NCI-H226 (cell line): ENCODE measurements at regions not wholly inside any gene's neighbourhood (a gene's known extent, or its start where the extent isn't known, plus 50 kb on each side); places are given as distances from the start of the nearest gene placed in this dataset.
"Not testable (repeated sequence)": the region's sequence is repeated elsewhere in the genome, so short reads cannot be mapped to it uniquely, and the experiment has no call there.

Experiments used
- DNase-seq: peaks from one replicate; pipeline ENCODE4 v3.0.0-alpha.2; 2015

DNA sequence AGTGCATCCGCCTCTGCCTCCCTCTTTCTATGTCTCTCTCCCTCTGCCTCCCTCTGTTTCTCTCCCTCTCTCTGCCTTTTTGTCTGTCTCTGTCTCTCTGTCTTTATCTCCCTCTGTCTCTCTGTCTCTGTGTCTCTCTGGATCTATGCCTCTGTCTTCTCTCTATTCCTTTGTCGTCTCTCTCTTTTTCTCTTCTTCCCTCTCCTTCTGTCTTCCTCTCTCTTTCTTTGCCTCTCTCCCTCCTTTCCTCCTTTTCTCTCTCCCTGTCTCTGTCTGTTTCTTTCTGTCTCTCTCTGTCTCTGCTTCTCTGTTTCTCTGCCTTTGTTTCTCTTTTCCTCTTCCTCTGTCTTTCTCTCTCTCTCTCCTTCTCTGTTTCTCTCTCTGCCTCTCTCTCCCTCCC is 678.8 kb upstream of the NRP1 start:
- DNase-seq = no peak

DNA sequence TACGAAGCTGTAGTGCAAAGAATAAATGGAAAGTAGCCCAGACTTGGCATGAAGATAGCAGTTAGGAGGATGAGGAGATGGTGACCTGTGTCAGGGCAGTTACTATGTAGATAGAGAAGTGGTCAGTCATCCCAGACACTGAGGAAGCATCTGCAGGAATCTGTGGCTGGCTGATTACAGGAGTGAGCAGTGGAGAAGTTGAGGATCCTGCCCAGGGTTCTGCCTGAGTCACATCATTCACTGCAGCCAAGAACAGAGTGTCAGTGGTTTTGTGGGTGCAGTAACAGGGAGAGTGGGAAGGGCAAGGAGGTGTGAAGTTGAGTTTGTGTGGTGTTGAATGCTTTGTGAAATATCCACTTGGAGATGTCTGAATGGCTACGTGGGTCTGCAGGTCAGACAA is 676.4 kb upstream of the NRP1 start:
- peak; percentile 41 for DNase-seq

DNA sequence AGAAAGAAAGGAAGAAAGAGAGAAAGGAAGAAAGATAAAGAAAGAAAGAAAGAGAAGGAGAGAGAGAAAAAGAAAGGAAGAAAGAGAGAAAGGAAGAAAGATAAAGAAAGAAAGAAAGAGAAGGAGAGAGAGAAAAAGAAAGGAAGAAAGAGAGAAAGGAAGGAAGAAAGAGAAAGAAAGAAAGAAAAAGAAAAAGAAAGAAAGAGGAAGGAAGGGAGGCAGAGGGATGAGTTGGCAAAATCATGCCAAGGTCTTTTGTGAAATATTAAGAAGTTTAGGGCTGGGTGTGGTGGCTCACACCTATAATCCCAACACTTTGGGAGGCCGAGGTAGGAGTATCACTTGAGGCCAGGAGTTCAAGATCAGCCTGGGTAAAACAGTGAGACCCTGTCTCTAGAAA is 675.8 kb upstream of the NRP1 start:
- DNase-seq = not testable (repeated sequence)

DNA sequence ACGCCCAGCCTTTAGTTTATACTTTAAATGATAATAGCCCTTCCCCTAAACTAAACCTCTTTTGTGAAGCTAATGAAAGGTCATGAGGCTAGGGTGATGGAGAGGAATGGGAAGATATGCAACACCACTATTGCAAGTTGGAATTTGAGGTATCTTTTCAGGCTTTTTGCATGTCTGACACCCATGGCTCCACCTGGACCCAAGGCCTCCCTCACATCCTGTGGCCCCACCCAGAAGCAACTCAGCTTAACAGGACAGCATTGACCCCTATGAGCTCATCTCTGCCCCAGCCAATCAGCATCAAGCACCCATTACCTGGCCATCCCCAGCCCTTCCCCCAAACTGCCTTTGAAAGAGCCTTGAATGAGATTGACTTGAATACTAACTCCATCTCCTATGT is 674.2 kb upstream of the NRP1 start:
- no peak for DNase-seq

DNA sequence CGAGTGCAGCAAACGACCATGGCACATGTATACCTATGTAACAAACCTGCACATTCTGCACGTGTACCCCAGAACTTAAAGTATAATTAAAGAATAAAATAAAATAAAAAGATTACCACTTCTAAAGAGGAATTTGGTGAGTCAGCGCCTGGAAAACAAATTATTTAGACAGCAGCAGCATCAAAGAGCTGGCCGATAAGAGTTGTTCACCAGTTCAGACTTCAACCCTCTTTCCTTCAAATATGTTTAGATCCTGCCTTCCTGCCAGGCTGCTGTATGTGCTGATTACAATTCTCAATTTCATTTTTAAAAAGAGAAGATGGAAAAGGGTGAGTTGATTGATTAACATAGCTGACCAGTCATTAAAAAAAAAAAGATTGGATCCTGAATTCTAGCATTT is 672.0 kb upstream of the NRP1 start:
- DNase-seq = no peak

DNA sequence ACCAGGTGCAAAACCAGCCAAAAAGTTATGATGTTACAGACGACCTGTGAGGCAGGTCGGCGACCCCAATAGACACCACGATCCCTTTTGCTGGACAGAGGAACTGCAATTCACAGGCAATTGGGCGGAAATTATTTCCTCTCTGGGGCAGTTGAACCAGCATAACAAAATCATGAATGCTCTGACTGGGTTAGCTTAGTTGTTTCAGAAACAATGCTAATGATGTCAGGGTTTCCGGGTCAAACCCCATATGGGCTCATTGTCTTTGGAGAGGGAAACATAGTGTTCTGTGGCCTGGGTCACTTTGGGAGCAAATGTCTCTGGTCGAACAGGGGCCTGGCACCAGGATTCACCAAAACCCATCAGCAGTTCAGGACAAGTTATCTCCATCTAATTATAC is 669.1 kb upstream of the NRP1 start:
- DNase-seq = no peak

DNA sequence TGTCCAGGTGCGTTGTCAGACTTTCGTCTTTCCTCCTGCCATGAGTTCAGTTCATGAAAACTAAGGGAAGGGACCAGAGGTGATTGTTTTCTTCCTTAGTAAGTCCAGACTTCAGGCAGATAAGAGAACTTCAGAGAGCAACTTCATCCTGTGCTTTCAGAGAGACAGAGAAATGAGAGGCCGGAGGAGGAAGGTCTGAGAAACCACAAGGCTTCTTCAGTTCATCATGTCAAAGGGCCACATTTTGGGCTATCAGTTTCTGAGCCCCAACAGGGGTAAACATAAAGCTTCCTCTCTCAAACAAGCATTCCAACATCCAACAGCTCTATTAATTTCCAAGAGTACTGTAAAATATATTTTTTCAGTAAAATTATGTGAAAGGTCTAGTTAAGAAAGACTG is 668.4 kb upstream of the NRP1 start:
- no peak for DNase-seq

DNA sequence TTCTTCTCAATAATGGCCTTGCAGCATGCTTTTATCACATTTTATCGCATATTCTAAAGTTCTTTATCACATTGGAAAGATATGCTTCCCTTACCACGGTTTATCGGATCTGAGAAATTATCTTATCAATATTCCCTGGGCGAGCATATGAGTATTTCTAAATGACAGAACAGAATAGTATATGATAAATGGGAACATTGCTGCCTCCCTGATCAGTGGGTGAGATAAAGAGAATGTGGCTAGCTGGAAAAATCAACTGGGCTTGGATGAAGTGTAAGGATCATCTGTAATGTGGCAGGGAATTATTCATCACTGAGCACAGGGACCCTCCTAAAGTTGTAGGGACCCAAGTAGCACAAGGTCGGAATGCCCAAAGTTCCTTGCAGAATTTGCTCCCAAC is 667.4 kb upstream of the NRP1 start:
- DNase-seq = no peak

DNA sequence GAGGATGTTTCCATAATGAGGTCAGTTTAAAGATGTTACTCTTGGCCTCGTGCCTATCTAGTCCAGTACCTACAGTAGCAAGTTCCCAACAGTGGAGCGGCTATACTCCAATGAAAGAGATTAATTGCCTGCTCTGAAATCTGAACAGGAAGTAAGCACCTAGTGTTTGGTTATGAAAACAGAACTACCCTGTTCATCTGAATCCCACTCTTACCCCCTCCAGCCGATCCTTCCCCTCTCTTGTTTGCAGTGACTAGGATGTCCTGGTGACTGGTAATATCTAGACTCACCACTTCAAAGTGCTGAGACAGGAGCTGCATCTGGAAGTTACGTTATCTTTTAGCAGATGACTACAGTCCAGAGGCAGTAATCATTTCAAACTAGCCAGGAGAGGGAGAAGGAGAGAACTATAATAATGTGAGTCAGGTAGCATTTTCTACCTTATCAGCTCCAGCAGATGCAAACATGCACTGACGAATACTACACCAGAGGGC is 666.7 kb upstream of the NRP1 start:
- peak; percentile 80 for DNase-seq

DNA sequence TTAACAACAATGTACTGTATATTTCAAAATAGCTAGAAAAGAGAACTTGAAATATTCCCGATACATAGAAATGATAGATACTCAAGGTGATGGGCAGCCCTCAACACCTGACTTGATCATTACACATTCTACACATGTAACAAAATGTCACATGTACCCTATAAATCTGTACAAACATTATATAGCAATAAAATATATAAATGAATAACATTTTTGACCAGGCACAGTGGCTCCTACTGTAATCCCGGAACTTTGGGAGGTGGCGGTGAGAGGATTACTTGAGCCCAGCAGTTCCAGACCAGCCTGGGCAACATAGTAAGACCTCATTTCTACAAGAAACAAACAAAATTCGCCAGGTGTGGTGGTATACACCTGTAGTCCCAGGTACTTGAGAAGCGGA is 659.5 kb upstream of the NRP1 start:
- no peak for DNase-seq

DNA sequence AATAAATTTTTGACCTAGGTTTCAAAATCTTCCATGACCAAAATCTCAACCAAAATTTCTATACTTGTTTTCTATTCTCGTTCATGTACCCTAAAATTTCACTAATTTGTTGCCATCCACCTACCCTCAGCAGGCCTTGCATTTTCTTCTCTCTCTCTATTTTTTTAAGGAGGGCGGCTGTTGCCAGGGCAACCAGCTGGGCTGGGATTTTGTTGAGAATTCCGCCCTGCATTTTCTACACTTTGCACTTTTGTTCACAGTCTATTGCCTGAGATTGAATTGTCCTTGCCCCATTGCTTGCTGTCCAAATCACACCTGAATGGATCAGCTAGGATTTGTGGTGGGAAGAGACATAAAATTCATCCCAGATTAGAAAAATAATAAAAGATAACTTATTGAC is 657.5 kb upstream of the NRP1 start:
- no peak for DNase-seq

DNA sequence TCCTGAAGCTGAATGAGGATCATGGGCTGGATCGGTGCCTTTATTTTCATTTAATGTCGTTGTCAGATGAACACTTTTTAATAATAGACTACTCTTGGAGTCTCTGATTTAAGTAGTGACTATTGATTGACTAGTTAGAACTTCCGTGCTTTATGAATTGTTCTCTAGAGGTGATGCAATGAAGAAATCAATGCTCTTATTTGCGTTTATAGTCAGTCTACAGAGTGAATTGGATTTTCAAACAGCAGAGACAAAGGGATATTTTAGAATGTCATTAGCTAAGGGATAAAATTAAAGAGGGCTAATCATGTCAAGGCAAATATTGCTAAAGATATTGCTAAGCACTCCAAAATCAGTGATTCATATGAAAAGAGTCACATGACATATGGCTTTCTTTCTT is 652.0 kb upstream of the NRP1 start:
- no peak for DNase-seq

DNA sequence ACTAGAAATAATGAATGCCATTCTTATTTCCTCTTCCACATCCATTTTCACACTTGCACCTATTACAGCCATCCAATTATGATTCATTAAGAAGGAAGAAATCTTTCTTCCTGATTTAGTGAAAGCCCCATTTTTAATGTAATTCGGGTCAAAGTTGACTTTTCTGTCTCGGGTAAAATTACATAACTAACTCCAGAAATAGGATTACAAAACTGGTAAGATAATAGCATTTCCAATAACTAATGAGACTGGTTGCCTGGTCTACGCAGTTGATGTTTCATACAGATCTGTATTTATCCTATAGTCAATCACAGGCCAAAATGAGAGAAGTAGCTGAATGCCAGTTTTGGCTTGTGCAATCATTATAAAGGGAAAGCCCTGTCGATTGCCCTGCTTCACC is 651.5 kb upstream of the NRP1 start:
- DNase-seq = no peak

DNA sequence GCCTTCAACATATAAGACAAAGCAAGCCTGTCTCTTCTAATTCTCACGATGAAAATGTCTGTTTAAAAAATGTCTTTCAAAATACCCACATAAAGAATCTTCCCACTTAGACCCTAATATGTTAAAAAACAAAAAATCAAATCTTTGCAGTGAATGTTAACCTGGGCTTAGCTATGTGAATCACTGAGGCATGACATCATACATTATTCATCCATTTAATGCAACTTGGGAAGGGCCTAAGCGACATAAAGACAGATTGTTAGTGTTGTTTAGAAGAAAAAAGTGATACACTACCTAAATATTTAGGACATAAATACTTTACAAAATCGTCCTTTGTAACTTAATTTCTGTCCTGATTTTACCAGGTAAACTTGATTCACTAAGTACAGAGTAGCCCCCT is 648.5 kb upstream of the NRP1 start:
- peak; percentile 16 for DNase-seq

DNA sequence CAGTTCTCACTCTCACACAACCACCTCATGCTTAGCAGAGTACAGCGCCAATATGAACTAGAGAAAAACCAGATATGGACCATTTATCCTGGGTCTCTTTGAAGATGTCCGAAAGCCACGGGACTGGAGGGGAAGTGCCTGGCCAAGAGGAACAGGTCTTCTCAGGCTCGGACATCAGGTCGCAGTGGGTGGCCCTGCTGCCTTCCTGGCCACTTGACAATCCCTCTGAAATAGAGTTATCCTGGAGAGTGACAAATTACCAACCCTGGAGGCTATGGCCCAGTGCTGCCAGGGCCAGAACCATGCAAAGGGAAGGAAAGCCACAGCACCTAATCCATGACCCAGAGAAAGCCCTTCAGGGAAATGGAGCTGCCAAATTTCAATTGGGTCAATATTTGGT is 646.8 kb upstream of the NRP1 start:
- DNase-seq = no peak

DNA sequence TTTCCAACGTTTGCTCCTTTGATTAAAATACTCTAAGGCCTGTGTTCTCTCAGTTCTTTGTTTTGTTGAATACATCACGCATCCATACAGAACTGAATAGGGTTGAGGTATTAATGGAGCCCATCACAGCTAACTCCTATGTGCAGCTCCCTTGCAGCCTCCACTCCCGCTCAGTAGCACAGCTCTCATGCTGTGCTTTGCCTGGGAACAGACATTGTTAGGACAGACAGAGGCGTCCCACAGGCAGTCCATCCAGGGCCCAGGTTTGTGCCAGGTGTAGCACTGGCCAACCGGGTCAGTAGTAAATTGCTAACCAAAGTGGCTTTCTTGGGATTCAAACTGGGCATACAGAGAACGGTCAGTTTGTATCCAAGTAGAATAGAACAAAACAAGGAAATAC is 644.7 kb upstream of the NRP1 start:
- DNase-seq = no peak

DNA sequence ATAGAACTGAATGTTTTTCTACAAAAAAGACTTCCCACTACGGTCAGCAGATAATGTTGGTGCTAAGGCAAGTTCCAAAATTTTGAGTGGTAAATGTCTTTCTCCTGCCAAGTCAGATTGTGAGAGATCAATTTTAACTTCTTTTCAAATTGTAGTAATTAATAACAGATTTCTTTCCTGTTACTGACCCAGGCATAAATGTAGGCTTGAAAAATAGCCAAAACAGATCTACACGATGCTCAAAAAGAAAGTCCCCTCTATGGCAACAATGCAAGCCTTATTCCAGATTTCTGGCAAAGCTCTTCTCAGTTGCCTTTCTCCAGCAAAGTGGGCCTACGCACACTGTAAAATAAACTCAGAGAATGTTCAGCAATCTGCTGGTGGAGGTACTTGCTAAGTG is 641.0 kb upstream of the NRP1 start:
- no peak for DNase-seq

DNA sequence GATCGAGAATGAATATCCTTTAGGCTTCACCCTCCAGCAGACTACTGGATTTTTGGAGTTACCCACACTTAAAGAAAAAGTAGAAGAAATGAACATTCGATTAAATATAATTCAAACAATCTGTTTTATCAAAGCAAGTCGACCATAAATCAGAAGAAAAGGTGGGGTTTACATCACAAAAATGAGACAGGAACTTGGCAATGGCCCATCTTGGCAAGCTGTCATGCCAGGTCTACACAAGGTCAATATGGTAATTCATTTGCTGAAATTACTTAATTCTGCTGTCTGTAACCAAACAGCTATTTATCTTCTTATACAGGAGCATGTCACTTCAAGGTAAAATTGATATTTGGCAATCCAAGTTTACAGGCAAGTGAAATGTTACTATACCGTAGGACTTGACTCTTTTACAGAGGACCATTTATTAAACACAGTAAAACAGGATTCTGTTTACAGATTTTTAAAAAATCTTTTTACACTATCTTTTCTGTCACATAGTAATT is 640.6 kb upstream of the NRP1 start:
- DNase-seq = no peak

DNA sequence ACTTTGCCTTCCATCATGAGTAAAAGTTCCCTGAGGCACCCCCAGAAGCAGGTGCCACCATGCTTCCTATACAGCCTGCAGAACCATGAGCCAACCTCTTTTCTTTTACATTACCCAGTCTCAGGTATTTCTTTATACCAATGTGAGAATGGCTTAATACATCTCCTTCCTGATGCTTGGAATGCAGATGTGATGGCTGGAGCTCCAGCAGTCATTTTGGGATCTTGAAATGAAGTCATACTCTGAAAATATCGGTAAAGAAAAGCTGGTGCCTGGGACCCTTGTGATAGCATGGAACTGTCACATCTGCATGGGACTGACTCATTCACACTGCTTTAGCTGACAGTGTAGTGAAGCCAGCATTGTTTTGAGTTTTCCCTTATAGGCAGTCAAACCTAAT is 634.5 kb upstream of the NRP1 start:
- no peak for DNase-seq

DNA sequence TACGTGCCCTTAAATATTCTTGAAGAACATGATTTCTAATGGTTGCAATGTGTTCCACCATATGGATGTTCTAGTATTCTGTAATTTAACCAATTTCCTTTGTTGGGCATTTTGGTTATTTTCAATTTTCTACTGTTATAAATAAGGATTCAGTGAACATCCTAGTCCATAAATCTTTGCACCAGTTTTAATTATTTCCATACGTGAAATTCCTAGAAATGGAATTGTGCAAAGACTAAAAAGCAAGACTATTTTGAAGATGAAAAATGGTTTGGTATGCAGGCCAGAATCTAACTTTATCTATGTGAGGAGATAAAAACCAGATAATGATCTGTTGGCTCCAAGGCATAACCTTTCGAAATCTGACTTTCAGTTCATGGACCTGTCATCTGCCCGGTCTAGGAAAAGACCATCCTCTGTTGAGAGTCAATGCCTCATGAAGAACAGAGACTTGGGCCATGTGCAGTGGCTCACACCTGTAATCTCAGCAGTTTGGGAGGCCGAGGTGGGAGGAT is 633.2 kb upstream of the NRP1 start:
- DNase-seq = no peak

DNA sequence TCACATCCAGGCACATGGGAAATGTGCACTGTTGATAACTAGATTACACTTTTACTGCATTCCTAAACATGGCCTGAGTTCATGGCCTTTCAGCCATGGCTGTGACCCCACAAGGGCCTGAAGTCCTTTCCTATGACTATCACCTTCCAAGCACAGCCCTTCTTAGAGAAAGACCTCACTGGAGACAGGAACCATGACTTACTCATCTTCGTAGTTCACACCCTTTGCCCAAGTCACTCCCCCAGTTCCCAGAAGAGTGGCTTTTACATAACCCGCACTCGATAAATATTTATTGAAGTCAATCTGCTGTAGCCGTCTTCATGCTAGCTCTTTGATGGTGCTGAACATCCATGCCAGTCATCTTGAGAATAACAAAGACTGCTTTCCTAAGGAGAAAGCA is 632.5 kb upstream of the NRP1 start:
- no peak for DNase-seq

DNA sequence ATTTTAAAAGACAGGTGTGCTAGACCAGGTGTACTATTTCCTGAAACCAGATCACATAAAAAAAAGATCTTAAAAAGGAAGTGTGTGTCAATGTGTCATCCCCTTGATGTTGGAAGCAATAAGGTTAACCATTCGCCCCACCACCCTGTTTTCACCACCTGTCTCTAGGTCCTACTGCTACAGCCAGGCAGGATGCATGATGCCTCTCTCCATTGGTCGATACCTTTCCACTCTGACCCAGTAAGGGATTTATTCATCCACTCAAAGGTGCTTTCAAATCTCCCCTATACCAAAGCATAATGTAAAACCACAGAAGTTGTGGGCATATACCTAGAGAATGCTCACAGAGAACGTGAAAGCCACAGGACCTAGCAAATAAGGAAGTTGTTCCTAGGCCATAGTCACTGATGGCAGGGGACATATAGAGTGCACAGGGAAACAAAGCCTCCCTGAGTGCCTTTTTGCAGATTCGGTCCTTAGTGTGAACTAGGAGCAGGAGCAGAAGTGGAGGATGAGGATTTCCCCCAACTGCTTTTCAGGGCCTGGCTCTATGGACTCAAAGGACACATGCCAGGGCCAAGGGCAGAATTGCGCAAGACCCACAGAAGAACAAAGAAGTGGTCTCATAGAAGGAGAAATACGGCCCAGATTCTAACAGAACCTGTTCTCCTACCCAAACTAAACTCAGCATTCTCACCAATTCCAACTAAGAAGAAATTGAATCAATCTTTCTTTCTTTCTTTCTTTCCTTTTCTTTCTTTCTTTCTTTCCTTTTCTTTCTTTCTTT is 631.5 kb upstream of the NRP1 start:
- DNase-seq = no peak

DNA sequence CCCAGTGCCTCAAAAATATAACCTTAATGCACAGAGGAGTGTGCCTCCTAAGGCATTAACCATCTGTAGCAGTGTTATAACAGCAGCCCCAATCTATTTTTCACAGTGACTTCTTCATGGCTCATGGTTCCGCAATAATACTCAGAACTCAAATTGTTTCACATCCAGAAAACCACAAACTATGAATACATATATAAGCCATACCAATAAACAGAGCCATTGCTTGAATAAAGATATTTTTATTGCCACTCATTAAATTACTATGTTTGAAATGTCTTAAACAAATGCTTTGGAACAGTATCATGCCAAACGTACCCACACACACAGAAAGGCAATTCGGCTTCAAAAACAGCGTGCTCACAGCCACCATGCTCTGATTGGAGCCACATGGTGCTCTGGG is 629.3 kb upstream of the NRP1 start:
- DNase-seq = no peak

DNA sequence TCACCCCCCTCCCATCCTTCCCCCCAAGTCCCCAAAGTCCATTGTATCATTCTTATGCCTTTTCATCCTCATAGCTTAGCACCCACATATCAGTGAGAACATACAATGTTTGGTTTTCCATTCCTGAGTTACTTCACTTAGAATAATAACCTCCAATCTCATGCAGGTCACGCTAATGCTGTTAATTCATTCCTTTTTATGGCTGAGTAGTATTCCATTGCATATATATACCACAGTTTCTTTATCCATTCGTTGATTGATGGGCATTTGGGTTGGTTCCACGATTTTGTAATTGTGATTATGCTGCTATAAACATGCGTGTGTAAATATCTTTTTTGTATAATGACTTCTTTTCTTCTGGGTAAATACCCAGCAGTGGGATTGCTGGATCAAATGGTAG is 621.9 kb upstream of the NRP1 start:
- not testable (repeated sequence) for DNase-seq

DNA sequence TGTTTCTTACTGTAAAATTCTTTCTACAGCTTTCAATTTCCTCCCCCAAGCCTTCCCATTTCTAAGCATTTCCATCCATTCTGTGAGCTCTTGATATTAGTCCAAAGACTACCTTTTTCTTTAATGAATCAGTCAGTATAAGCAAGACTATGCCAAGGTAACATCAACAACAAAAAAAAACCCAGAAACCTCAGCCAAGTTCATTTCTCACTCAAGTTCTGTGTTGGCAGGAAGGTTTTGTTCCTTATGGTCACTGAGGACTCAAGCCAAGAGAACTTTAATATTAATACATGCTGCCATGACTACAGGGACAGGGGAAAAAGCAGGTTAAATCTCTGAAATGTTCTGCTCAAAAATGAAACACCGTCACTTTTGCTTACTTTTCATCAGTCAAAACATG is 621.2 kb upstream of the NRP1 start:
- no peak for DNase-seq
